Right atrium auricular region (tissue), 2 donors: ENCODE measurements at regions not wholly inside any gene's neighbourhood (a gene's known extent, or its start where the extent isn't known, plus 50 kb on each side); places are given as distances from the start of the nearest gene placed in this dataset.

ENCODE experiments used
- DNase-seq: peaks from one replicate; pipeline ENCODE4 v3.0.0-alpha.2; 2019; ENCODE audit warnings: low spot score
- H3K27ac ChIP-seq, 2 donors: fragments of 200-600 bp; sonication (generic); 1 replicate in 1 of 2; 2 replicates in 1 of 2; pipeline ENCODE4 v1.5.1; 2016 to 2019
- H3K27me3 ChIP-seq, 2 donors: fragments of 200-600 bp; sonication (generic); one replicate each; pipeline versions ENCODE4 v1.5.1 to v1.6.0; 2017 to 2019
- H3K36me3 ChIP-seq: fragments of 200-600 bp; sonication (generic); one replicate; pipeline ENCODE4 v1.5.1; 2016
- H3K4me1 ChIP-seq, 2 donors: fragments of 200-600 bp; sonication (generic); one replicate each; pipeline versions ENCODE4 v1.5.1 to v1.6.0; 2017 to 2019
- H3K4me3 ChIP-seq, 2 donors: fragments of 200-600 bp; sonication (generic); 1 replicate in 1 of 2; 2 replicates in 1 of 2; pipeline ENCODE4 v1.5.1; 2017 to 2019; ENCODE audit warnings: mild to moderate bottlenecking in 1 of 2, moderate library complexity in 1 of 2
- H3K9me3 ChIP-seq, 2 donors: fragments of 200-600 bp; sonication (generic); one replicate each; pipeline ENCODE4 v1.5.1; 2019
- CTCF ChIP-seq, 2 donors: fragments of 200-600 bp; sonication (generic); IDR thresholded peaks; one replicate each; pipeline ENCODE4 v1.5.1; 2019; ENCODE audit warnings: antibody characterized with exemption in 2 of 2

- Histone ChIP-seq H3K27ac (no peak overlapping the region), H3K9me3 (no peaks in the 10 kb centered on the region), H3K4me3 (no peak overlapping the region), H3K36me3 (no peaks in the 10 kb centered on the region), H3K4me1 (no peaks in the 10 kb centered on the region), H3K27me3 (no peaks in the 10 kb centered on the region)
- no peak for DNase-seq
- no peak for TF ChIP-seq CTCF (IDR thresholded peaks at IDR 0.05)
Measured at GRCh38 chr7:119888251-119888650, 384.7 kb upstream of the KCND2 start.

DNA sequence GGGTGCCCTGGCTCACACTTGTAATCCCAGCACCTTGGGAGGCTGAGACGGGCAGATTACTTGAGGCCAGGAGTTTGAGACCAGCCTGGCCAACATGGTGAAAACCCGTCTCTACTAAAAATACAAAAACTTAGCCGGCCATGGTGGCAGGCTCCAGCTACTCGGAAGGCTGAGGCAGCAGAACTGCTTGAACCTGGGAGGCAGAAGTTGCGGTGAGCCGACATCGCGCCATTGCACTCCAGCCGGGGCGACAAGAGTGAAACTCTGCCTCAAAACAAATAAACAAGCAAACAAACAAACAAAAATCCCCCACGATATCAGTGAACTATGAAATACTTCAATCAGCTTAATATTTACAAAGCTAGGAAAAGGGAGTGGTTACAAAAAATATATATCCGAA lies 382.3 kb upstream of the KCND2 start:
- no peak for TF ChIP-seq CTCF (IDR thresholded peaks at IDR 0.05)
- Histone ChIP-seq H3K4me3 (no peak overlapping the region), H3K27me3 (no peaks in the 10 kb centered on the region), H3K9me3 (no peaks in the 10 kb centered on the region), H3K36me3 (no peaks in the 10 kb centered on the region), H3K27ac (no peak overlapping the region), H3K4me1 (no peaks in the 10 kb centered on the region)
- no peak for DNase-seq

DNA sequence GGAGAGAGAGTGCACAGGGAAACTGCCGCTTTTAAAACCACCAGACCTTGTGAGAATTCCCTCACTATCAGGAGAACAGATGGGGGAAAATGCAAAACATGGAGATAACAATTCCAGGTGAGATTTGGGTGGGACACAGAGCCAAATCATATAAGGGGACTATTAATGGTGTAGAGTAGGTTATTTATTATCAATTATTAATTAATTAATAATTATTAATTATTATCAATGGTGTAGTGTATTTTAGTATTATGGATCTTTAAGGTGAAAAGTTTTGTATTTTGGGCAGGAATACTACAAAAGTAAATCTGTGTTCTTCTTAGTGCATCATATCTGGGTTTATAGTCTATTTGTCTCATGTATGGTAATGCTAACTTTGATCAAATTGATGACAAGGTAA lies 377.7 kb upstream of the KCND2 start:
- TF ChIP-seq CTCF (IDR thresholded peaks at IDR 0.05) = no peak
- no peaks in the 10 kb centered on the region for H3K9me3 ChIP-seq
- no peaks in the 10 kb centered on the region for H3K36me3 ChIP-seq
- DNase-seq = no peak
- H3K4me3 ChIP-seq = no peak overlapping the region
- H3K27me3 ChIP-seq = no peaks in the 10 kb centered on the region
- H3K27ac ChIP-seq = no peak overlapping the region
- H3K4me1 ChIP-seq = no peaks in the 10 kb centered on the region

- Histone ChIP-seq H3K4me1 (no peaks in the 10 kb centered on the region), H3K36me3 (no peaks in the 10 kb centered on the region), H3K27ac (no peak overlapping the region), H3K9me3 (no peaks in the 10 kb centered on the region), H3K4me3 (no peak overlapping the region), H3K27me3 (no peaks in the 10 kb centered on the region)
- DNase-seq = no peak
- TF ChIP-seq CTCF (IDR thresholded peaks at IDR 0.05) = no peak
Measured at GRCh38 chr7:119896386-119896785, 376.6 kb upstream of the KCND2 start.

- DNase-seq = no peak
- H3K27ac ChIP-seq = no peak overlapping the region
- H3K4me1 ChIP-seq = no peaks in the 10 kb centered on the region
- TF ChIP-seq CTCF (IDR thresholded peaks at IDR 0.05) = no peak
- H3K27me3 ChIP-seq = no peaks in the 10 kb centered on the region
- no peaks in the 10 kb centered on the region for H3K36me3 ChIP-seq
- no peaks in the 10 kb centered on the region for H3K9me3 ChIP-seq
- H3K4me3 ChIP-seq = no peak overlapping the region
Measured at GRCh38 chr7:119900996-119901672, 371.8 kb upstream of the KCND2 start.

DNA sequence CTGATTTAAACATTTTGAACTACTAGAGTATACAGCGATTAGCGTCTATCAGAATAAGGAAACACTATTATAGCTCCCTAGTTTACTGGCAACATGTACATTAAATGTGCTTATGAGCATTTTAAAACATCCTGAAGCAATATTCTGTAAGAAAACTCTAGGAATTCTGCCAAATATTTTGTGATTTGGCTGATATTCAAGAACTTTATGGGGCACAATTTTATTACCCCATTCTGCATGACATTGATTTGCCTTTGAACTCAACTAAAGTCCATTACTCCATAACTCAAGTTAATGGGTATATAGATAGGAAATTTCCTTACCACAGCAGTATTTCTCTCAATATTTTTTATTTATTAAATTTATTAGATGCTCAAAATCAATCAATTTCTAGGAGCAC lies 369.9 kb upstream of the KCND2 start:
- DNase-seq = no peak
- no peak for TF ChIP-seq CTCF (IDR thresholded peaks at IDR 0.05)
- Histone ChIP-seq H3K36me3 (no peaks in the 10 kb centered on the region), H3K4me3 (no peak overlapping the region), H3K4me1 (no peaks in the 10 kb centered on the region), H3K9me3 (no peaks in the 10 kb centered on the region), H3K27me3 (no peaks in the 10 kb centered on the region), H3K27ac (no peak overlapping the region)
